GM12878 (cell line): ENCODE measurements at regions not wholly inside any gene's neighbourhood (a gene's known extent, or its start where the extent isn't known, plus 50 kb on each side); places are given as distances from the start of the nearest gene placed in this dataset.

Experiments used
- ATAC-seq: fragments of 200-7000 bp; cut with Tn5 transposase; 3 replicates; pipeline ENCODE4 v1.9.1; 2020; ENCODE audit warnings: mild to moderate bottlenecking, moderate library complexity
- BruUV-seq: library from RNA; stranded (reverse); fragments of 400-500 nt; replicated peaks from 2 replicates; lab custom pipeline; 2021; lab: Mats Ljungman, UMichigan
- CTCF ChIA-PET: fragments of 300-600 bp; sonication (Branson Sonifier 250); formaldehyde crosslinking; extraction: SDS; loops from one replicate; lab custom pipeline; 2021; ENCODE audit warnings: inconsistent platforms; lab: Yijun Ruan, JAX
- POLR2A ChIA-PET: fragments of 350-600 bp; formaldehyde crosslinking; extraction: SDS; loops from one replicate; lab custom pipeline; 2021; ENCODE audit warnings: inconsistent platforms; lab: Charles Lee
- RAD21 ChIA-PET: fragments of 300-600 bp; sonication (Branson Sonifier 250); formaldehyde crosslinking; loops from one replicate; lab custom pipeline; 2023; ENCODE audit warnings: antibody characterized with exemption; ENCODE audit not compliant: unreplicated experiment; lab: Charles Lee
- SMC1A ChIA-PET: fragments of 300-600 bp; sonication (Branson Sonifier 250); formaldehyde crosslinking; loops from one replicate; lab custom pipeline; 2023; ENCODE audit not compliant: unreplicated experiment, uncharacterized antibody; lab: Charles Lee
- DNase-seq: peaks from one replicate; pipeline ENCODE4 v3.0.0-alpha.2; 2011; ENCODE audit warnings: low read depth, low spot score
- FAIRE-seq: peaks from 3 replicates; lab custom pipeline; 2011; peaks lifted over from hg19 to GRCh38; lab: Jason Lieb, UNC
- H2AFZ ChIP-seq: 2 replicates; pipeline ENCODE4 v1.6.0; 2011; ENCODE audit warnings: low read depth, low read length, control low read depth; ENCODE audit not compliant: control insufficient read depth
- H3K27ac ChIP-seq: 2 replicates; pipeline ENCODE4 v1.5.1; 2011; ENCODE audit warnings: control low read depth; ENCODE audit not compliant: control insufficient read depth, insufficient read depth
- H3K27me3 ChIP-seq, 2 experiments: replicated peaks in 1 of 2; 2 replicates each; pipeline versions ENCODE4 v1.6.0 to v1.6.1; 2011; ENCODE audit warnings: low read length in 1 of 2; ENCODE audit not compliant: control insufficient read depth in 2 of 2, insufficient read depth in 2 of 2
- H3K36me3 ChIP-seq, 2 experiments: 2 replicates each; pipeline ENCODE4 v1.5.1; 2011; ENCODE audit warnings: low read length in 1 of 2; ENCODE audit not compliant: control insufficient read depth in 2 of 2, insufficient read depth in 2 of 2
- H3K4me1 ChIP-seq: 2 replicates; pipeline ENCODE4 v1.6.1; 2011; ENCODE audit warnings: mild to moderate bottlenecking, low read length, moderate library complexity, mixed read lengths; ENCODE audit not compliant: control insufficient read depth, insufficient read depth
- H3K4me2 ChIP-seq: 2 replicates; pipeline ENCODE4 v1.6.0; 2011; ENCODE audit warnings: control low read depth; ENCODE audit not compliant: control insufficient read depth, insufficient read depth
- H3K4me3 ChIP-seq: fragments of 200-600 bp; sonication (generic); 2 replicates; pipeline ENCODE4 v1.5.1; 2016
- H3K79me2 ChIP-seq: 2 replicates; pipeline ENCODE4 v1.6.0; 2011; ENCODE audit warnings: low read length; ENCODE audit not compliant: control insufficient read depth, insufficient read depth
- H3K9ac ChIP-seq: 2 replicates; pipeline ENCODE4 v1.8.0; 2011; ENCODE audit warnings: low read length, control low read depth, mixed read lengths; ENCODE audit not compliant: control insufficient read depth, insufficient read depth
- H3K9me3 ChIP-seq: replicated peaks from 3 replicates; pipeline ENCODE4 v1.5.1; 2011; ENCODE audit warnings: mild to moderate bottlenecking, low read length; ENCODE audit not compliant: control insufficient read depth, insufficient read depth
- H4K20me1 ChIP-seq: 2 replicates; pipeline ENCODE4 v1.6.0; 2011; ENCODE audit not compliant: control insufficient read depth, insufficient read depth
- CBX3 ChIP-seq: fragments of 200-600 bp; sonication (generic); IDR thresholded peaks from 2 replicates; pipeline ENCODE4 v1.6.1; 2016; ENCODE audit warnings: low read depth, borderline replicate concordance
- CREB1 ChIP-seq: IDR thresholded peaks from 2 replicates; pipeline ENCODE4 v1.6.1; 2012; ENCODE audit warnings: low read depth, mild to moderate bottlenecking, inconsistent platforms
- EED ChIP-seq: sonication (generic); IDR thresholded peaks from 2 replicates; pipeline ENCODE4 v1.6.1; 2016; ENCODE audit warnings: antibody characterized with exemption, low read depth
- EP300 ChIP-seq, 2 experiments: fragments of 150-350 bp in 1 of 2; IDR thresholded peaks; 2 replicates each; pipeline ENCODE4 v1.6.1; 2011 to 2012; ENCODE audit warnings: low read depth in 2 of 2, low read length in 2 of 2, borderline replicate concordance in 1 of 2, improper control_type of control experiment in 1 of 2, inconsistent platforms in 1 of 2; ENCODE audit not compliant: control insufficient read depth in 1 of 2
- GABPA ChIP-seq: IDR thresholded peaks from 2 replicates; pipeline ENCODE4 v1.6.1; 2014; ENCODE audit warnings: antibody characterized with exemption, low read depth, mild to moderate bottlenecking, inconsistent platforms
- HDGF ChIP-seq: fragments of 450-650 bp; IDR thresholded peaks from 2 replicates; pipeline ENCODE4 v1.6.1; 2016; ENCODE audit warnings: antibody characterized with exemption
- MTA3 ChIP-seq: IDR thresholded peaks from 2 replicates; pipeline ENCODE4 v1.6.1; 2012; ENCODE audit warnings: low read length, inconsistent platforms, borderline replicate concordance
- NFYB ChIP-seq: IDR thresholded peaks from 2 replicates; pipeline ENCODE4 v1.6.1; 2011; ENCODE audit warnings: low read depth, mild to moderate bottlenecking, low read length, improper control_type of control experiment, moderate library complexity; ENCODE audit not compliant: insufficient read depth
- NR2C2 ChIP-seq: IDR thresholded peaks from 2 replicates; pipeline ENCODE4 v1.6.1; 2011; ENCODE audit warnings: borderline replicate concordance, low read depth; ENCODE audit not compliant: control insufficient read depth, insufficient read length
- RAD21 ChIP-seq: IDR thresholded peaks from 2 replicates; pipeline ENCODE4 v1.6.1; 2011; ENCODE audit warnings: mild to moderate bottlenecking, low read depth, low read length, moderate library complexity; ENCODE audit not compliant: insufficient read depth
- RCOR1 ChIP-seq: conservative IDR thresholded peaks from 2 replicates; pipeline ENCODE4 v1.6.1; 2012; ENCODE audit warnings: low read depth, low read length, improper control_type of control experiment
- RELA ChIP-seq: fragments of 450-650 bp; IDR thresholded peaks from 2 replicates; pipeline ENCODE4 v1.8.0; 2014; ENCODE audit warnings: borderline replicate concordance; ENCODE audit not compliant: partially characterized antibody
- RFX5 ChIP-seq: IDR thresholded peaks from 2 replicates; pipeline ENCODE4 v1.6.1; 2011; ENCODE audit warnings: low read depth, low read length, improper control_type of control experiment
- TAF1 ChIP-seq: IDR thresholded peaks from 2 replicates; pipeline ENCODE4 v1.6.1; 2011; ENCODE audit warnings: mild to moderate bottlenecking, low read depth, low read length, borderline replicate concordance
- TCF7 ChIP-seq: IDR thresholded peaks from 2 replicates; pipeline ENCODE4 v1.6.1; 2014; ENCODE audit warnings: antibody characterized with exemption, borderline replicate concordance
- USF1 ChIP-seq: IDR thresholded peaks from 2 replicates; pipeline ENCODE4 v1.6.1; 2011; ENCODE audit warnings: borderline replicate concordance, low read depth, mild to moderate bottlenecking, moderate library complexity, mixed read lengths, low read length; ENCODE audit not compliant: insufficient read depth; ENCODE audit errors: extremely low read length
- WRNIP1 ChIP-seq: IDR thresholded peaks from 2 replicates; pipeline ENCODE4 v1.6.1; 2011; ENCODE audit warnings: low read depth, low read length, improper control_type of control experiment, borderline replicate concordance
- WGBS: methylation state at CpG from one replicate; pipeline ENCODE4 v1.1.6; 2016; ENCODE audit warnings: low lambda C conversion rate; ENCODE audit not compliant: insufficient replicate concordance, insufficient coverage; ENCODE audit errors: missing lambda C conversion rate; 5-methylcytosine and 5-hydroxymethylcytosine counted together
- in situ Hi-C: fragments of 300-500 bp; cut with MboI; formaldehyde crosslinking; loops from 9 replicates; pipeline ENCODE4 v1.14.3; 2018; ENCODE audit warnings: mixed read lengths
- intact Hi-C: fragments of 100-400 bp; cut with micrococcal nuclease; formaldehyde crosslinking; loops from one replicate; pipeline ENCODE4 v1.14.2; 2022; ENCODE audit not compliant: unreplicated experiment
- TF ChIP-seq, protein P1 (sequence below): fragments of 450-650 bp; IDR thresholded peaks from 2 replicates; pipeline ENCODE4 v1.6.1; 2014; ENCODE audit warnings: mild to moderate bottlenecking
- TF ChIP-seq, protein P2 (sequence below): fragments of 450-650 bp; IDR thresholded peaks from 2 replicates; pipeline ENCODE4 v1.6.1; 2016; ENCODE audit warnings: mild to moderate bottlenecking, moderate library complexity, borderline replicate concordance

GRCh38 chr6:166688901-166689300 lies 61.9 kb upstream of the RPS6KA2 start:
- no peaks in the 10 kb centered on the region for H4K20me1 ChIP-seq
- no peaks in the 10 kb centered on the region for H3K9me3 ChIP-seq
- 37% methylated on average over 9 of the region's 9 CpGs for WGBS
- H3K79me2 ChIP-seq, result no peaks in the 10 kb centered on the region
- CTCF ChIA-PET, result no interaction called here
- intact Hi-C loops (no loop called here), in situ Hi-C loops (no loop called here)
- no peak overlapping the region for H3K4me3 ChIP-seq
- ATAC-seq, result no peak
- DNase-seq, result no peak
- H3K27ac ChIP-seq, result no peak overlapping the region
- H3K4me1 ChIP-seq, result no peaks in the 10 kb centered on the region
- RAD21 ChIA-PET, result no interaction called here
- SMC1A ChIA-PET, result no interaction called here
- TF ChIP-seq GABPA (no peak), TAF1 (no peak), RCOR1 (no peak), NFYB (no peak), WRNIP1 (no peak), CREB1 (no peak), NR2C2 (no peak), MTA3 (no peak), HDGF (no peak), RELA (no peak), EP300 (IDR thresholded peaks at IDR 0.05; ENCODE audit: borderline replicate concordance in 1 of 2, control insufficient read depth in 1 of 2, low read depth in 2 of 2, low read length in 2 of 2) (no peak), EED (no peak), RFX5 (no peak), RAD21 (no peak), USF1 (no peak), CBX3 (no peak), TCF7 (no peak)
- TF ChIP-seq, protein P1, sequence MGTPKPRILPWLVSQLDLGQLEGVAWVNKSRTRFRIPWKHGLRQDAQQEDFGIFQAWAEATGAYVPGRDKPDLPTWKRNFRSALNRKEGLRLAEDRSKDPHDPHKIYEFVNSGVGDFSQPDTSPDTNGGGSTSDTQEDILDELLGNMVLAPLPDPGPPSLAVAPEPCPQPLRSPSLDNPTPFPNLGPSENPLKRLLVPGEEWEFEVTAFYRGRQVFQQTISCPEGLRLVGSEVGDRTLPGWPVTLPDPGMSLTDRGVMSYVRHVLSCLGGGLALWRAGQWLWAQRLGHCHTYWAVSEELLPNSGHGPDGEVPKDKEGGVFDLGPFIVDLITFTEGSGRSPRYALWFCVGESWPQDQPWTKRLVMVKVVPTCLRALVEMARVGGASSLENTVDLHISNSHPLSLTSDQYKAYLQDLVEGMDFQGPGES, result no peak
- TF ChIP-seq, protein P2, sequence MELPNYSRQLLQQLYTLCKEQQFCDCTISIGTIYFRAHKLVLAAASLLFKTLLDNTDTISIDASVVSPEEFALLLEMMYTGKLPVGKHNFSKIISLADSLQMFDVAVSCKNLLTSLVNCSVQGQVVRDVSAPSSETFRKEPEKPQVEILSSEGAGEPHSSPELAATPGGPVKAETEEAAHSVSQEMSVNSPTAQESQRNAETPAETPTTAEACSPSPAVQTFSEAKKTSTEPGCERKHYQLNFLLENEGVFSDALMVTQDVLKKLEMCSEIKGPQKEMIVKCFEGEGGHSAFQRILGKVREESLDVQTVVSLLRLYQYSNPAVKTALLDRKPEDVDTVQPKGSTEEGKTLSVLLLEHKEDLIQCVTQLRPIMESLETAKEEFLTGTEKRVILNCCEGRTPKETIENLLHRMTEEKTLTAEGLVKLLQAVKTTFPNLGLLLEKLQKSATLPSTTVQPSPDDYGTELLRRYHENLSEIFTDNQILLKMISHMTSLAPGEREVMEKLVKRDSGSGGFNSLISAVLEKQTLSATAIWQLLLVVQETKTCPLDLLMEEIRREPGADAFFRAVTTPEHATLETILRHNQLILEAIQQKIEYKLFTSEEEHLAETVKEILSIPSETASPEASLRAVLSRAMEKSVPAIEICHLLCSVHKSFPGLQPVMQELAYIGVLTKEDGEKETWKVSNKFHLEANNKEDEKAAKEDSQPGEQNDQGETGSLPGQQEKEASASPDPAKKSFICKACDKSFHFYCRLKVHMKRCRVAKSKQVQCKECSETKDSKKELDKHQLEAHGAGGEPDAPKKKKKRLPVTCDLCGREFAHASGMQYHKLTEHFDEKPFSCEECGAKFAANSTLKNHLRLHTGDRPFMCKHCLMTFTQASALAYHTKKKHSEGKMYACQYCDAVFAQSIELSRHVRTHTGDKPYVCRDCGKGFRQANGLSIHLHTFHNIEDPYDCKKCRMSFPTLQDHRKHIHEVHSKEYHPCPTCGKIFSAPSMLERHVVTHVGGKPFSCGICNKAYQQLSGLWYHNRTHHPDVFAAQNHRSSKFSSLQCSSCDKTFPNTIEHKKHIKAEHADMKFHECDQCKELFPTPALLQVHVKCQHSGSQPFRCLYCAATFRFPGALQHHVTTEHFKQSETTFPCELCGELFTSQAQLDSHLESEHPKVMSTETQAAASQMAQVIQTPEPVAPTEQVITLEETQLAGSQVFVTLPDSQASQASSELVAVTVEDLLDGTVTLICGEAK, result no peak
- no peak overlapping the region for H3K9ac ChIP-seq
- no peak overlapping the region for H2AFZ ChIP-seq
- peaks cover 0 to 7% of the 10 kb centered on the region in 2 experiments; a peak in 2 of 4 replicates for H3K27me3 ChIP-seq
- H3K4me2 ChIP-seq, result no peak overlapping the region
- POLR2A ChIA-PET, result no interaction called here
- no peaks in the 10 kb centered on the region for H3K36me3 ChIP-seq
- no TSS peak for BruUV-seq
- FAIRE-seq, result no peak
